Ovary (tissue), 7 donors: ENCODE measurements at regions not wholly inside any gene's neighbourhood (a gene's known extent, or its start where the extent isn't known, plus 50 kb on each side); places are given as distances from the start of the nearest gene placed in this dataset.

Source experiments
- DNase-seq, 5 donors: peaks; one replicate each; pipeline ENCODE4 v3.0.0-alpha.2; 2019 to 2020
- H3K27ac ChIP-seq, 2 donors: fragments of 200-600 bp; one replicate each; pipeline versions ENCODE4 v1.5.1 to v1.8.0; 2019 to 2022
- H3K27me3 ChIP-seq: fragments of 200-600 bp; one replicate; pipeline ENCODE4 v1.8.0; 2022
- H3K36me3 ChIP-seq: fragments of 200-600 bp; sonication (generic); one replicate; pipeline ENCODE4 v1.5.1; 2019
- H3K4me1 ChIP-seq: one replicate; pipeline ENCODE4 v1.8.1; 2013; ENCODE audit warnings: mild to moderate bottlenecking, moderate library complexity; ENCODE audit not compliant: insufficient read depth
- H3K4me3 ChIP-seq: fragments of 200-600 bp; sonication (generic); one replicate; pipeline ENCODE4 v1.5.1; 2017
- H3K9me3 ChIP-seq, 2 donors: fragments of 200-600 bp in 1 of 2; sonication (generic) in 1 of 2; one replicate each; pipeline versions ENCODE4 v1.5.1 to v1.8.1; 2013 to 2019; ENCODE audit warnings: mild to moderate bottlenecking in 1 of 2, moderate library complexity in 1 of 2
- CTCF ChIP-seq, 3 donors: fragments of 450-650 bp in 2 of 3; fragments of 200-600 bp in 1 of 3; IDR thresholded peaks; one replicate each; pipeline versions ENCODE4 v1.5.1 to v1.8.0; 2016 to 2022; ENCODE audit warnings: antibody characterized with exemption in 3 of 3, mild to moderate bottlenecking in 1 of 3
- EP300 ChIP-seq: sonication (generic); formaldehyde crosslinking; IDR thresholded peaks from one replicate; pipeline ENCODE4 v1.6.1; 2017; ENCODE audit warnings: antibody characterized with exemption
- POLR2A ChIP-seq: fragments of 450-650 bp; IDR thresholded peaks from one replicate; pipeline ENCODE4 v1.6.1; 2017; ENCODE audit warnings: antibody characterized with exemption, mild to moderate bottlenecking, moderate library complexity
- WGBS, 3 donors: extraction: QIAGEN DNeasy Blood & Tissue Kit in 1 of 3; methylation state at CpG; one replicate each; pipeline versions ENCODE4 v1.1.5 to v1.1.7; 2013 to 2017; 5-methylcytosine and 5-hydroxymethylcytosine counted together
- intact Hi-C, 4 donors: fragments of 100-400 bp; cut with DNase I; formaldehyde crosslinking; loops; one replicate each; pipeline versions ENCODE4 v1.11.0 to v1.15.1; 2022 to 2023
- donor health status: DM: no; HTN: no; CAD: no; lungs with moderate emphysema.
- donor health status: DM: no; HTN: no; CAD: no.
- donor health status: Bipolar disorder and iron deficiency.
- donor health status: DM: no; HTN: no; CAD: no.
- donor health status: DM: yes; HTN: yes; CAD: no.

- TF ChIP-seq CTCF (IDR thresholded peaks at IDR 0.05) (no peak), EP300 (no peak), POLR2A (no peak)
- Histone ChIP-seq H3K27ac (peak overlapping the region in 1 of 2 donors; percentile 35), H3K36me3 (no peaks in the 10 kb centered on the region), H3K4me3 (no peak overlapping the region), H3K27me3 (no peaks in the 10 kb centered on the region), H3K9me3 (no peaks in the 10 kb centered on the region), H3K4me1 (peaks cover 5% of the 10 kb centered on the region)
- DNase-seq, result no peak
- intact Hi-C loops, result no loop called here
- WGBS, 3 donors, result 86 to 95% (median 94%) methylated on average over 6 of the region's 6 CpGs
Observed at GRCh38 chr3:107130089-107130700, 247.0 kb upstream of the CCDC54 start.

- TF ChIP-seq CTCF (IDR thresholded peaks at IDR 0.05) (no peak), EP300 (no peak), POLR2A (no peak)
- Histone ChIP-seq H3K9me3 (no peaks in the 10 kb centered on the region), H3K36me3 (no peaks in the 10 kb centered on the region), H3K4me3 (no peak overlapping the region), H3K4me1 (peaks cover 2% of the 10 kb centered on the region), H3K27ac (no peak overlapping the region), H3K27me3 (no peaks in the 10 kb centered on the region)
- WGBS, 3 donors, result 94 to 96% (median 95%) methylated on average over 11 of the region's 11 CpGs
- DNase-seq, result no peak
- intact Hi-C loops, result no loop called here
Observed at GRCh38 chr3:107132674-107133073, 244.6 kb upstream of the CCDC54 start.

- Histone ChIP-seq H3K9me3 (no peaks in the 10 kb centered on the region), H3K4me1 (peaks cover 2% of the 10 kb centered on the region), H3K4me3 (no peak overlapping the region), H3K27ac (peak overlapping the region in 1 of 2 donors; percentile 30), H3K27me3 (no peaks in the 10 kb centered on the region), H3K36me3 (no peaks in the 10 kb centered on the region)
- DNase-seq, result peak in 1 of 5 donors; percentile 36
- 27 to 40% (median 37%) methylated on average over 3 of the region's 3 CpGs for WGBS, 3 donors
- no peak for TF ChIP-seq POLR2A
- intact Hi-C loops, result no loop called here
Observed at GRCh38 chr3:107133891-107134290, 243.3 kb upstream of the CCDC54 start.

GRCh38 chr3:107142171-107142570 is 235.1 kb upstream of the CCDC54 start:
- WGBS, 3 donors, result 95 to 100% (median 98%) methylated on average over 1 of the region's 1 CpG
- Histone ChIP-seq H3K4me3 (no peak overlapping the region), H3K36me3 (no peaks in the 10 kb centered on the region), H3K27me3 (no peaks in the 10 kb centered on the region), H3K9me3 (no peaks in the 10 kb centered on the region), H3K4me1 (no peaks in the 10 kb centered on the region), H3K27ac (no peak overlapping the region)
- TF ChIP-seq EP300, result no peak
- TF ChIP-seq POLR2A, result no peak
- TF ChIP-seq CTCF (IDR thresholded peaks at IDR 0.05), result no peak
- intact Hi-C loops, result no loop called here
- no peak for DNase-seq

- intact Hi-C loops, result no loop called here
- Histone ChIP-seq H3K36me3 (no peaks in the 10 kb centered on the region), H3K4me1 (no peaks in the 10 kb centered on the region), H3K9me3 (no peaks in the 10 kb centered on the region), H3K4me3 (no peak overlapping the region), H3K27me3 (no peaks in the 10 kb centered on the region), H3K27ac (no peak overlapping the region)
- TF ChIP-seq CTCF (IDR thresholded peaks at IDR 0.05) (no peak), EP300 (no peak), POLR2A (no peak)
- DNase-seq, result no peak
- WGBS, 3 donors, result 37 to 41% (median 38%) methylated on average over 4 of the region's 4 CpGs
Observed at GRCh38 chr3:107142786-107143575, 234.3 kb upstream of the CCDC54 start.
